ENCODE measurements at regions not wholly inside any gene's neighbourhood (a gene's known extent, or its start where the extent isn't known, plus 50 kb on each side); places are given as distances from the start of the nearest gene placed in this dataset.

GRCh38 chrX:4091046-4091760 is 377.8 kb upstream of the PRKX start:
- H3K27me3 ChIP-seq (replicated peaks), result no peaks in the 10 kb centered on the region
- in situ Hi-C loops (cut with HindIII; ENCODE audit: low pct_ligation_motif_present, low sequenced_read_pairs), result no loop called here
- TF ChIP-seq, protein P1, sequence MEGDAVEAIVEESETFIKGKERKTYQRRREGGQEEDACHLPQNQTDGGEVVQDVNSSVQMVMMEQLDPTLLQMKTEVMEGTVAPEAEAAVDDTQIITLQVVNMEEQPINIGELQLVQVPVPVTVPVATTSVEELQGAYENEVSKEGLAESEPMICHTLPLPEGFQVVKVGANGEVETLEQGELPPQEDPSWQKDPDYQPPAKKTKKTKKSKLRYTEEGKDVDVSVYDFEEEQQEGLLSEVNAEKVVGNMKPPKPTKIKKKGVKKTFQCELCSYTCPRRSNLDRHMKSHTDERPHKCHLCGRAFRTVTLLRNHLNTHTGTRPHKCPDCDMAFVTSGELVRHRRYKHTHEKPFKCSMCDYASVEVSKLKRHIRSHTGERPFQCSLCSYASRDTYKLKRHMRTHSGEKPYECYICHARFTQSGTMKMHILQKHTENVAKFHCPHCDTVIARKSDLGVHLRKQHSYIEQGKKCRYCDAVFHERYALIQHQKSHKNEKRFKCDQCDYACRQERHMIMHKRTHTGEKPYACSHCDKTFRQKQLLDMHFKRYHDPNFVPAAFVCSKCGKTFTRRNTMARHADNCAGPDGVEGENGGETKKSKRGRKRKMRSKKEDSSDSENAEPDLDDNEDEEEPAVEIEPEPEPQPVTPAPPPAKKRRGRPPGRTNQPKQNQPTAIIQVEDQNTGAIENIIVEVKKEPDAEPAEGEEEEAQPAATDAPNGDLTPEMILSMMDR (IDR thresholded peaks at IDR 0.05; ENCODE audit: low read depth, low read length, missing control alignments), result no peak

GRCh38 chrX:4059893-4060292 is 346.4 kb upstream of the PRKX start:
- no peak for DNase-seq
- in situ Hi-C loops (cut with HindIII; ENCODE audit: low pct_ligation_motif_present, low sequenced_read_pairs), result no loop called here
- Histone ChIP-seq H3K27me3 (replicated peaks) (no peaks in the 10 kb centered on the region), H3K4me3 (ENCODE audit: low read depth, low read length) (no peak overlapping the region), H3K36me3 (replicated peaks) (no peaks in the 10 kb centered on the region), H3K27ac (no peak overlapping the region)
- TF ChIP-seq, protein P1 (IDR thresholded peaks at IDR 0.05; ENCODE audit: low read depth, low read length, missing control alignments), result no peak

More at GRCh38 chrX:4091046-4091760, 377.8 kb upstream of the PRKX start:
- Histone ChIP-seq H3K27ac (no peak overlapping the region), H3K36me3 (replicated peaks) (no peaks in the 10 kb centered on the region), H3K4me3 (ENCODE audit: low read depth, low read length) (no peak overlapping the region)
- DNase-seq, result no peak

GRCh38 chrX:4043951-4044350 is 330.5 kb upstream of the PRKX start:
- H3K36me3 ChIP-seq (replicated peaks), result no peaks in the 10 kb centered on the region

DNA sequence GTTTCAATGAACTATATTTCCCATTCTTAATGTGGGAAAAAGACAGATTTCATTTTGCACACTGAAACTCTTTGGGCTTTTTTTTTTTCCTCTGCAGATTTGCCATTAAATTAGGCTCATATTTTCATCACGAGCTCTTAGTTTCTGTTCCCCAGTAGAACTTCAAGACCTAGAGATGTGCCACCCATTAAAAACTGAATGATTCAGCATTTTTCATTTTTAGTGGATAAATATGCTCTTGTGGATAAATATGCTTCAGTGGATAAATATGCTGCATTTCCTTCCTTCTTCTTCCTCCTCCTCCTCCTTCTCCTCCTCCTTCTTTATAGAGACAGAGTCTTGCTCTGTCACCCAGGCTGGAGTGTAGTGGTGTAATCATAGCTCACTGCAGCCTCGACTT is 322.4 kb upstream of the PRKX start:
- no peaks in the 10 kb centered on the region for H3K27me3 ChIP-seq (replicated peaks)
- no peak overlapping the region for H3K27ac ChIP-seq
- no peak overlapping the region for H3K4me3 ChIP-seq (ENCODE audit: low read depth, low read length)
- TF ChIP-seq, protein P1 (IDR thresholded peaks at IDR 0.05; ENCODE audit: low read depth, low read length, missing control alignments), result no peak
- in situ Hi-C loops (cut with HindIII; ENCODE audit: low pct_ligation_motif_present, low sequenced_read_pairs), result no loop called here
- no peaks in the 10 kb centered on the region for H3K36me3 ChIP-seq (replicated peaks)
- no peak for DNase-seq

More at GRCh38 chrX:4043951-4044350, 330.5 kb upstream of the PRKX start:
- in situ Hi-C loops (cut with HindIII; ENCODE audit: low pct_ligation_motif_present, low sequenced_read_pairs), result no loop called here
- DNase-seq, result no peak
- Histone ChIP-seq H3K27me3 (replicated peaks) (no peaks in the 10 kb centered on the region), H3K27ac (no peak overlapping the region), H3K4me3 (ENCODE audit: low read depth, low read length) (no peak overlapping the region)
- TF ChIP-seq, protein P1 (IDR thresholded peaks at IDR 0.05; ENCODE audit: low read depth, low read length, missing control alignments), result no peak

DNA sequence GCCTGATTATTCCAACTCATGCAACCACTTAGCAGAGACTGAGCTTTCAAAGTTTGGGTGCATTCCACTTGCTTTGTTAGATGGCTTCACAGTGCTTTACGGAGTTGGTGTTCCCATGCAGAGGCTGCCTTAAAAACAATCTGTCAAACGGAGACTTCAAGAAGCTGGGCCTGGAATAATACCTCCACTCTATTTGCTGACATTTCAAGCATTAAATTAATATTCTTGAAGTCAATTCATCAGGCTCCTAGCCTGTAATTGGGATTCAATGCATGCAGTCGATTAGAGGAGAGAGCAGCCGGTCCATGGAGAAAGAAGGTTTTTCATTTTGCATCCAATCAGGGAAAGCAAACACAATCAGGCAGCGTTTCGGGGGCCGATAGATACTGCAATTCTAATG is 314.7 kb upstream of the PRKX start:
- Histone ChIP-seq H3K4me3 (ENCODE audit: low read depth, low read length) (no peak overlapping the region), H3K36me3 (replicated peaks) (no peaks in the 10 kb centered on the region), H3K27ac (no peak overlapping the region), H3K27me3 (replicated peaks) (no peaks in the 10 kb centered on the region)
- TF ChIP-seq, protein P1 (IDR thresholded peaks at IDR 0.05; ENCODE audit: low read depth, low read length, missing control alignments), result no peak
- DNase-seq, result no peak
- in situ Hi-C loops (cut with HindIII; ENCODE audit: low pct_ligation_motif_present, low sequenced_read_pairs), result no loop called here

DNA sequence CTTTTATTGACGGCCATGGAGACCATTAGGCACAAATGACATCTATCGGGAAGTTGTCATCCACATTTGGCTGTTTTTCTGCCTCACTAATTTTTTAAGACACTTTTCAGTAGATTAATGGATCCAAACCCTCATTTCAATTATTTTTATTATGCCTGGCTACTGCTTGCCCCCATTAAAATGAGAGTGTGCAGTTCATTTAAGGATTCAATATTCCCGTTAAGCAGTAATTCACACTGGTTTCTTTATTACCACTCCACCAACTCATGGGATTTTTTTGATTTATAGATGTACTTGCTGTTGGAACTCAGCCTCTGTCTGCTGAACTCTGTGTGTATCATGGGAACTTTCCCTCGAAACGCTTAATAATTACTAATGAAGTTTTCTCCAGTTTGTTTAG is 291.8 kb upstream of the PRKX start:
- H3K4me3 ChIP-seq (ENCODE audit: low read depth, low read length), result no peak overlapping the region
- TF ChIP-seq, protein P1 (IDR thresholded peaks at IDR 0.05; ENCODE audit: low read depth, low read length, missing control alignments), result no peak
- in situ Hi-C loops (cut with HindIII; ENCODE audit: low pct_ligation_motif_present, low sequenced_read_pairs), result no loop called here
- no peak overlapping the region for H3K27ac ChIP-seq
- no peak for DNase-seq
- H3K36me3 ChIP-seq (replicated peaks), result no peaks in the 10 kb centered on the region
- no peaks in the 10 kb centered on the region for H3K27me3 ChIP-seq (replicated peaks)

All from brain microvascular endothelial cell (primary cell).